Epithelial cell of proximal tubule (primary cell): ENCODE measurements at regions not wholly inside any gene's neighbourhood (a gene's known extent, or its start where the extent isn't known, plus 50 kb on each side); places are given as distances from the start of the nearest gene placed in this dataset.

Experiments used
- DNase-seq: peaks from one replicate; pipeline ENCODE4 v3.0.0-alpha.2; 2011; ENCODE audit warnings: low read depth
- H3K4me3 ChIP-seq: 2 replicates; pipeline ENCODE4 v1.5.1; 2011; ENCODE audit warnings: low read depth, mild to moderate bottlenecking, low read length
- TF ChIP-seq, protein P1 (sequence below): conservative IDR thresholded peaks from 2 replicates; pipeline ENCODE4 v1.5.1; 2012; ENCODE audit warnings: low read depth, mild to moderate bottlenecking, low read length

DNA sequence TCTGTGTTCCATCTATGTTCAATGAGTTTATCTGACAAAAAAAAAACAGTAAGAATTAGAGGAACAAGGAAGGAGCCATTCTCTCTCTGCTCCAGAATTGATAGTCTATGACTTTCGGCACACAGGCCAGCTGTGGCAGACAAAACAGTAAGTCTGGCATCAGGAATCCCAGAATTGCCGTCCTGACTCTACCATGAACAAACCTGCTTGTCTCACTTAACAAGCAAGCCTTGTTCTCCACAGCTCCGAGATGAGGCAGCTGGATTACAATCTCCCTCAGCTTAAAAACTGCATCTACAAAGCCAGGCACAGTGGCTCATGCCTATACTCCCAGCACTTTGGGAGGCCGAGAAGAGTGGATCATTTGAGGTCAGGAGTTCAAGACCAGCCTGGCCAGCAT is 153.6 kb upstream of the TMCC3 start:
- no peak overlapping the region for H3K4me3 ChIP-seq
- TF ChIP-seq, protein P1, sequence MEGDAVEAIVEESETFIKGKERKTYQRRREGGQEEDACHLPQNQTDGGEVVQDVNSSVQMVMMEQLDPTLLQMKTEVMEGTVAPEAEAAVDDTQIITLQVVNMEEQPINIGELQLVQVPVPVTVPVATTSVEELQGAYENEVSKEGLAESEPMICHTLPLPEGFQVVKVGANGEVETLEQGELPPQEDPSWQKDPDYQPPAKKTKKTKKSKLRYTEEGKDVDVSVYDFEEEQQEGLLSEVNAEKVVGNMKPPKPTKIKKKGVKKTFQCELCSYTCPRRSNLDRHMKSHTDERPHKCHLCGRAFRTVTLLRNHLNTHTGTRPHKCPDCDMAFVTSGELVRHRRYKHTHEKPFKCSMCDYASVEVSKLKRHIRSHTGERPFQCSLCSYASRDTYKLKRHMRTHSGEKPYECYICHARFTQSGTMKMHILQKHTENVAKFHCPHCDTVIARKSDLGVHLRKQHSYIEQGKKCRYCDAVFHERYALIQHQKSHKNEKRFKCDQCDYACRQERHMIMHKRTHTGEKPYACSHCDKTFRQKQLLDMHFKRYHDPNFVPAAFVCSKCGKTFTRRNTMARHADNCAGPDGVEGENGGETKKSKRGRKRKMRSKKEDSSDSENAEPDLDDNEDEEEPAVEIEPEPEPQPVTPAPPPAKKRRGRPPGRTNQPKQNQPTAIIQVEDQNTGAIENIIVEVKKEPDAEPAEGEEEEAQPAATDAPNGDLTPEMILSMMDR, result no peak
- DNase-seq, result no peak

DNA sequence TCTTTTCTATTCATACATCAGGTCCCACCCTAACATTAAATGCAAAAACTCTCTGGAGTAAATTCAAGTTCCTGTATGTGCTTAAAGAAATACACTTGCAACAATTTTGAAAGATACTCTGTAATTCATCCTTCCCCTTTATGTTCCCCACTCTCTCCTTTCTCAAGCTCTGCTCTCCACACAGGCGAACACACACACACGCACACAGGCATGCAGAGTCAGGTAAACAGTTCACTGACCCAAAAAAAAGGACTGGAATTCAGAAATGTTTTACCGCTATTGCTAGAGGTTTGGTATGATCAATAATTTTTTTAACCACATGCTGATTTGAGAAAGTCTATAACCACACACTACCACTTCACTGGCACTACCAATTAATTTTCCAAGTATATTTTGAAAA is 152.4 kb upstream of the TMCC3 start:
- TF ChIP-seq, protein P1, result no peak
- DNase-seq, result no peak

DNA sequence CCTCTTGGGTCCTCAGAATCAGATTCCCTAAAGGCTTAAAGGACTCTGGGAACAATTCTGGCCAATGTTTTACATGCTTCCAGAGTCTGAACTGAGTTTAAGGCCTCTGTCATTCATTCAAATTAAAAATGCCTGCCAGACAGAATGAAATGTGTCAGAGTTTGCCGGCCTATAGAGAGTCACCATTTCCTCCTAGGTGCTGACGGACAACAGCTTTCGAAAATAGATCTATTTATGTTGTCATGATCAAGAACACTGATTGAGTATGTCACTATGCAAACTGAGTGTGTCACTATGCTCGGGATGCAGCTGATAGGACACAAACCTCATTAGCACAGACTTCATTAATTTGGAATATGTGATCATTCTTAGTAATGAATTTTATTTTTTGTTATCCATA is 151.4 kb upstream of the TMCC3 start:
- no peak overlapping the region for H3K4me3 ChIP-seq
- TF ChIP-seq, protein P1, result no peak
- no peak for DNase-seq

More for the DNA sequence above, 152.4 kb upstream of the TMCC3 start:
- H3K4me3 ChIP-seq, result no peak overlapping the region

DNA sequence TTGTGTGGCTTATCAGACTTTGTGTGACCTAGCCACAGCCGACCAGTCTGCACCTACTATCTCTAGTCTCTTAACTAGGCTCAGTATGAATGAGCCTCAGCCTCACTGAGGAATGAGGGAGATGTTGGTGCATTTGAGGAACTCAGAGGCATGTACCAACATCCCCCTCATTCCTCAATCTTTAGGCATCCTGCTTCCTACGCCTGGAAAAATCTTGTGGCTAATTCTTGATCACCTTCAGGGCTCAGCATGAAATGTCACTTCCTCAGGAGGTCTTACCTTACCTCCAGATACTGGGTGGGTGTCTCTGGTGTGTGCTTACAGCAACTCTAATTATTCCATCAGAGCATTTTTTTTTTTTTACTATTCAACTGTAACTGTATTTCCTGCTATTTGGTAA is 148.8 kb upstream of the TMCC3 start:
- TF ChIP-seq, protein P1, result no peak
- no peak overlapping the region for H3K4me3 ChIP-seq
- DNase-seq, result no peak

DNA sequence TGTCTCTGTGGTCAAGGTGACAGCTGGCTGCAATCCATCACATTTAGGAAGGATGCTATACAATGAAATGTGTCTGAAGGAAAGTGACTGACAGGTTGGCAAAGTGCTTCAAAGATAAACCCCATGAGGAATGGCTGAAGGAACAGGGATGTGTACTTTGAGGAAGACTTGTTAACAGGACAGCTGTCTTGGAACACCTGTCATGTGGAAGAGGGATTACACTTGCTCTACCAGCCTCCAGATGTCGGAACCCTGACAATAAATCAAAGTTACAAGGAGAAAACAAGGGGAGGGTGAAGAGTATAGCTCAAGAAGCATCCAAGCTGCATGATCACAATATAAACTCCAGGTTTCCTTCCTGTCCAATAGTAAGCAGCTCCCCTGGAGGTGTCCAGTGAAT is 147.8 kb upstream of the TMCC3 start:
- no peak for DNase-seq
- TF ChIP-seq, protein P1, result no peak
- no peak overlapping the region for H3K4me3 ChIP-seq

DNA sequence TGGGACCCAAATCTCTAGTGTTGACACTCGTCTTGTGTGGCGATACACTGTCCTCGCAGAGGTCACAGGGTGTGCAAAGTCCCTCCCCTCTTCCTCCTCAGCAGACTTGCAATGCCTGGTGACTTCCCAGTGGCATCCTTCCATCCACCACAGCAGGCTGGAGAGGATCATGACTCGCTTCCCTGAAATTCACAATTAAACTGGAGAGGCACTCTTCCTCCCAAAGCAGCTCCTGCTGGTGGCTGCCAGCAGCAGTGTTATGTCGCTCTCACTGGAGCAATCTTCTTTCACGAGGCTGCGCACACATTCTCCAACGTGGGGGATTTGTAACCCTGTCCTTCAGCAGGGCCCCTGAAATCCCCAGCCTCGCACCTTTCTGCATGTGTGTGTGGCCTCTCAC is 145.2 kb upstream of the TMCC3 start:
- H3K4me3 ChIP-seq, result no peak overlapping the region
- TF ChIP-seq, protein P1, result peak; percentile 27
- DNase-seq, result peak; percentile 46

DNA sequence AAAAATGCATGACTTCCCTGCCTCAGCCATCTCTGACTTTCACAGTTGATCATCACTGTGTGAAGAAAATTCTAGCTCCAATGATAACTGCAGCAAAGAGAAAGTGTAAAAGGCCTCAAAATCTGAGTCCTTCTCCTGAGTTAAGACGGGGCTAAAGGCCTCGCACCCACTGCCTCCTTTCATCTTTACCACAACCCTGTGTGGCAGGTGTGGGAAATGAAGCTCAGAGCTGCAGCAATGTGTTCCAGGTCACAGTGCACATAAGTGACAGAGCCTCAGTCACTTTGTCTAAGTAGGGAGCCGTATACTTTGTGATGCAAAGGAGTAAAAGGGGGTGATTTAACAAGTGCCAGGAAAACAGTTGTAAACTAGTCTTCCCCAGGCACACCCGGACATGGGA is 144.7 kb upstream of the TMCC3 start:
- no peak overlapping the region for H3K4me3 ChIP-seq
- TF ChIP-seq, protein P1, result no peak
- DNase-seq, result no peak
